HG02970 (cell line): ENCODE measurements at regions not wholly inside any gene's neighbourhood (a gene's known extent, or its start where the extent isn't known, plus 50 kb on each side); places are given as distances from the start of the nearest gene placed in this dataset.
"Not testable (repeated sequence)": the region's sequence is repeated elsewhere in the genome, so short reads cannot be mapped to it uniquely, and the experiment has no call there.

Source experiments
- ATAC-seq: cut with Tn5 transposase; IDR thresholded peaks from one replicate; pipeline ENCODE4 v1.9.1; 2021; ENCODE audit warnings: mild to moderate bottlenecking, moderate library complexity, moderate number of reproducible peaks; ENCODE audit not compliant: unreplicated experiment, low FRiP score

- no peak for ATAC-seq
Measured at GRCh38 chr3:20320489-20320888, 134.5 kb upstream of the SGO1 start.

- ATAC-seq: no peak
Measured at GRCh38 chr3:20319551-20319950, 133.5 kb upstream of the SGO1 start.

- ATAC-seq: no peak
Measured at GRCh38 chr3:20317616-20318015, 131.6 kb upstream of the SGO1 start.

- ATAC-seq: no peak
Measured at GRCh38 chr3:20316238-20316637, 130.2 kb upstream of the SGO1 start.

- no peak for ATAC-seq
Measured at GRCh38 chr3:20310629-20311028, 124.6 kb upstream of the SGO1 start.

- ATAC-seq: no peak
Measured at GRCh38 chr3:20307383-20307782, 121.4 kb upstream of the SGO1 start.

GRCh38 chr3:20305647-20306046 is 119.6 kb upstream of the SGO1 start:
- no peak for ATAC-seq

- ATAC-seq: no peak
Measured at GRCh38 chr3:20302766-20303165, 116.8 kb upstream of the SGO1 start.

- ATAC-seq: no peak
Measured at GRCh38 chr3:20288050-20288449, 102.0 kb upstream of the SGO1 start.

GRCh38 chr3:20280257-20280656 is 94.3 kb upstream of the SGO1 start:
- ATAC-seq: no peak

- ATAC-seq: not testable (repeated sequence)
Measured at GRCh38 chr3:20265977-20266376, 80.0 kb upstream of the SGO1 start.

GRCh38 chr3:20264900-20265567 is 79.0 kb upstream of the SGO1 start:
- no peak for ATAC-seq

- ATAC-seq: no peak
Measured at GRCh38 chr3:20258371-20258770, 72.4 kb upstream of the SGO1 start.

GRCh38 chr3:20256144-20256543 is 70.1 kb upstream of the SGO1 start:
- ATAC-seq: no peak

- ATAC-seq: no peak
Measured at GRCh38 chr3:20254268-20255117, 68.5 kb upstream of the SGO1 start.

GRCh38 chr3:20250786-20251185 is 64.8 kb upstream of the SGO1 start:
- ATAC-seq: no peak

- ATAC-seq: no peak
Measured at GRCh38 chr3:20250314-20250713, 64.3 kb upstream of the SGO1 start.

- no peak for ATAC-seq
Measured at GRCh38 chr3:20246662-20247061, 60.7 kb upstream of the SGO1 start.

- ATAC-seq: no peak
Measured at GRCh38 chr3:20245781-20246180, 59.8 kb upstream of the SGO1 start.

GRCh38 chr3:20240154-20240883 is 54.3 kb upstream of the SGO1 start:
- ATAC-seq: no peak

GRCh38 chr3:20238199-20238598 is 52.2 kb upstream of the SGO1 start:
- ATAC-seq: not testable (repeated sequence)
